WTC11 (cell line): ENCODE measurements at regions not wholly inside any gene's neighbourhood (a gene's known extent, or its start where the extent isn't known, plus 50 kb on each side); places are given as distances from the start of the nearest gene placed in this dataset.

ENCODE experiments used
- ATF3 ChIP-seq: sonication (generic); formaldehyde crosslinking; conservative IDR thresholded peaks from 2 replicates; pipeline ENCODE4 v1.8.1; 2022; ENCODE audit warnings: mild to moderate bottlenecking, missing genetic modification reagents
- FOXJ3 ChIP-seq: sonication (generic); formaldehyde crosslinking; IDR thresholded peaks from 2 replicates; pipeline ENCODE4 v1.9.0; 2021; ENCODE audit warnings: missing genetic modification reagents, mild to moderate bottlenecking, borderline replicate concordance
- NR1H2 ChIP-seq: sonication (generic); formaldehyde crosslinking; IDR thresholded peaks from 2 replicates; pipeline ENCODE4 v1.9.0; 2021; ENCODE audit warnings: mild to moderate bottlenecking, moderate library complexity, missing genetic modification reagents
- SP1 ChIP-seq: sonication (generic); formaldehyde crosslinking; conservative IDR thresholded peaks from 2 replicates; pipeline ENCODE4 v1.8.1; 2022; ENCODE audit warnings: missing genetic modification reagents
- TEAD4 ChIP-seq: sonication (generic); formaldehyde crosslinking; IDR thresholded peaks from 2 replicates; pipeline ENCODE4 v1.8.0; 2022; ENCODE audit warnings: mild to moderate bottlenecking, missing genetic modification reagents
- TF ChIP-seq, protein P1 (sequence below): fragments of 200-600 bp; IDR thresholded peaks from 2 replicates; pipeline ENCODE4 v1.8.0; 2022; ENCODE audit warnings: antibody characterized with exemption

- TF ChIP-seq TEAD4 (CRISPR knock-in tag), result no peak
- TF ChIP-seq SP1 (CRISPR knock-in tag), result no peak
- TF ChIP-seq FOXJ3 (CRISPR knock-in tag), result no peak
- TF ChIP-seq NR1H2 (CRISPR knock-in tag), result no peak
- no peak for TF ChIP-seq ATF3 (CRISPR knock-in tag)
- TF ChIP-seq, protein P1, sequence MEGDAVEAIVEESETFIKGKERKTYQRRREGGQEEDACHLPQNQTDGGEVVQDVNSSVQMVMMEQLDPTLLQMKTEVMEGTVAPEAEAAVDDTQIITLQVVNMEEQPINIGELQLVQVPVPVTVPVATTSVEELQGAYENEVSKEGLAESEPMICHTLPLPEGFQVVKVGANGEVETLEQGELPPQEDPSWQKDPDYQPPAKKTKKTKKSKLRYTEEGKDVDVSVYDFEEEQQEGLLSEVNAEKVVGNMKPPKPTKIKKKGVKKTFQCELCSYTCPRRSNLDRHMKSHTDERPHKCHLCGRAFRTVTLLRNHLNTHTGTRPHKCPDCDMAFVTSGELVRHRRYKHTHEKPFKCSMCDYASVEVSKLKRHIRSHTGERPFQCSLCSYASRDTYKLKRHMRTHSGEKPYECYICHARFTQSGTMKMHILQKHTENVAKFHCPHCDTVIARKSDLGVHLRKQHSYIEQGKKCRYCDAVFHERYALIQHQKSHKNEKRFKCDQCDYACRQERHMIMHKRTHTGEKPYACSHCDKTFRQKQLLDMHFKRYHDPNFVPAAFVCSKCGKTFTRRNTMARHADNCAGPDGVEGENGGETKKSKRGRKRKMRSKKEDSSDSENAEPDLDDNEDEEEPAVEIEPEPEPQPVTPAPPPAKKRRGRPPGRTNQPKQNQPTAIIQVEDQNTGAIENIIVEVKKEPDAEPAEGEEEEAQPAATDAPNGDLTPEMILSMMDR, result no peak
Measured at GRCh38 chr1:96349896-96350295, 371.7 kb upstream of the PTBP2 start.
